Cardiac muscle cell (in vitro differentiated cells and primary cell): ENCODE measurements at regions not wholly inside any gene's neighbourhood (a gene's known extent, or its start where the extent isn't known, plus 50 kb on each side); places are given as distances from the start of the nearest gene placed in this dataset.

Source experiments
- DNase-seq, 2 donors: peaks; one replicate each; pipeline versions ENCODE4 v3.0.0 to v3.0.0-alpha.2; 2010 to 2017; ENCODE audit warnings: low read depth in 1 of 2, low spot score in 1 of 2
- H3K27ac ChIP-seq: fragments of 200-600 bp; sonication (generic); 2 replicates; pipeline ENCODE4 v1.5.1; 2016
- H3K27me3 ChIP-seq: fragments of 200-600 bp; sonication (generic); 2 replicates; pipeline ENCODE4 v1.6.0; 2016; ENCODE audit warnings: control low read depth
- H3K36me3 ChIP-seq: fragments of 200-600 bp; sonication (generic); 2 replicates; pipeline ENCODE4 v1.5.1; 2016; ENCODE audit warnings: control low read depth
- H3K4me1 ChIP-seq: fragments of 200-600 bp; sonication (generic); 2 replicates; pipeline ENCODE4 v1.8.1; 2017; ENCODE audit warnings: low read depth, mild to moderate bottlenecking, mixed run types
- H3K4me3 ChIP-seq: fragments of 200-600 bp; sonication (generic); 2 replicates; pipeline ENCODE4 v1.5.1; 2016; ENCODE audit warnings: mild to moderate bottlenecking
- H3K9me3 ChIP-seq: fragments of 200-600 bp; sonication (generic); 2 replicates; pipeline ENCODE4 v1.5.1; 2017; ENCODE audit warnings: low read depth, mild to moderate bottlenecking, control low read depth
- CTCF ChIP-seq: IDR thresholded peaks from 2 replicates; pipeline ENCODE4 v1.5.1; 2012; ENCODE audit warnings: low read depth, mild to moderate bottlenecking, low read length

- Histone ChIP-seq H3K4me1 (no peaks in the 10 kb centered on the region), H3K4me3 (no peak overlapping the region)
- no peak for TF ChIP-seq CTCF
Measured at GRCh38 chr3:180329847-180330246, 272.1 kb upstream of the TTC14 start.

GRCh38 chr3:180330440-180330839 is 271.5 kb upstream of the TTC14 start:
- H3K27me3 ChIP-seq: no peaks in the 10 kb centered on the region
- H3K4me1 ChIP-seq: no peaks in the 10 kb centered on the region
- no peaks in the 10 kb centered on the region for H3K9me3 ChIP-seq
- H3K4me3 ChIP-seq: no peak overlapping the region
- DNase-seq: no peak
- no peak for TF ChIP-seq CTCF
- no peak overlapping the region for H3K27ac ChIP-seq
- no peaks in the 10 kb centered on the region for H3K36me3 ChIP-seq

More at GRCh38 chr3:180329847-180330246, 272.1 kb upstream of the TTC14 start:
- DNase-seq: no peak
- H3K36me3 ChIP-seq: no peaks in the 10 kb centered on the region
- no peak overlapping the region for H3K27ac ChIP-seq
- H3K9me3 ChIP-seq: no peaks in the 10 kb centered on the region
- no peaks in the 10 kb centered on the region for H3K27me3 ChIP-seq

GRCh38 chr3:180332608-180333007 is 269.4 kb upstream of the TTC14 start:
- Histone ChIP-seq H3K9me3 (no peaks in the 10 kb centered on the region), H3K27me3 (no peaks in the 10 kb centered on the region), H3K4me3 (no peak overlapping the region), H3K4me1 (no peaks in the 10 kb centered on the region), H3K36me3 (no peaks in the 10 kb centered on the region), H3K27ac (no peak overlapping the region)
- TF ChIP-seq CTCF: no peak
- DNase-seq: no peak

GRCh38 chr3:180335050-180335449 is 266.9 kb upstream of the TTC14 start:
- H3K27me3 ChIP-seq: no peaks in the 10 kb centered on the region
- H3K36me3 ChIP-seq: no peaks in the 10 kb centered on the region
- no peak for DNase-seq
- no peak for TF ChIP-seq CTCF
- no peak overlapping the region for H3K4me3 ChIP-seq
- H3K27ac ChIP-seq: no peak overlapping the region
- no peaks in the 10 kb centered on the region for H3K4me1 ChIP-seq
- no peaks in the 10 kb centered on the region for H3K9me3 ChIP-seq

GRCh38 chr3:180340395-180340794 is 261.6 kb upstream of the TTC14 start:
- H3K27me3 ChIP-seq: no peaks in the 10 kb centered on the region
- no peak for TF ChIP-seq CTCF

DNA sequence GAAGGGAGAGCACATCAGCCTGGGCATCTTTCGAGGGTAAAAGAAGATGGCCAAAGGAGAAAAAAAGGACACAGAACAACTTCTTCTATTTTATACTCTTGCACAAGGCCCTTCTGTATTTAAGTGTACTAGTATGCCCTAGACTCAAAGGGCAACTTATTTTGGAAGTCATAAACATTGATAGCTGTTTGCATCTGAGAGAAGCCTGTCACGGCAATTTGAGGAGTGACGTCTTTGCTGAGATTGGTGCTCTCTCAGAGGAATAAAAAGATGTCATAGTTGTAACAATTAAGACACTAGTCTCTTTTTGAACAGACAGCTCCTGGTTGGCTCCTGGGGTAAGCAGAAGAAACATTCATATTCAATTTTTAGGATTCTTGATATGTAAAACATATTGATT is 260.4 kb upstream of the TTC14 start:
- TF ChIP-seq CTCF: no peak
- Histone ChIP-seq H3K4me1 (no peaks in the 10 kb centered on the region), H3K9me3 (no peaks in the 10 kb centered on the region), H3K4me3 (no peak overlapping the region), H3K36me3 (no peaks in the 10 kb centered on the region), H3K27me3 (no peaks in the 10 kb centered on the region), H3K27ac (no peak overlapping the region)
- no peak for DNase-seq

More at GRCh38 chr3:180340395-180340794, 261.6 kb upstream of the TTC14 start:
- no peaks in the 10 kb centered on the region for H3K36me3 ChIP-seq
- H3K4me3 ChIP-seq: no peak overlapping the region
- DNase-seq: no peak
- no peak overlapping the region for H3K27ac ChIP-seq
- H3K9me3 ChIP-seq: no peaks in the 10 kb centered on the region
- no peaks in the 10 kb centered on the region for H3K4me1 ChIP-seq
